ENCODE measurements at regions not wholly inside any gene's neighbourhood (a gene's known extent, or its start where the extent isn't known, plus 50 kb on each side); places are given as distances from the start of the nearest gene placed in this dataset.

DNA sequence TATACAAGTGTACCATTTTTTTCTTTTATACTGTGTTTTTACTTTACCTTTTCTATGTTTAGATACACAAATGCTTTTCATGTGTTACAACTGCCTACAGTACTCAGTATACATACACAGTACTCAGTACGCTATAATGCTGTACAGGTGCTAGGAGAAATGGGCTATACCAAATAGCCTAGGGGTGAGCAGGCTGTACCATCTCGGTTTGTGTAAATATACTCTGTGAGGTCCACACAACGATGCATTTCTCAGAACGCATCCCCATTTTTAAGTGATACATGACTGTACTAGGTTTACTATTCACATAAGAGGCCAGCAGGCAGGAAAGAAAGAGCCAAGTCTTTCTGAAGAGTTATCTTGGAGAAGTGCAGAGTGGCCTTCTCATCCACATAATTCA is 426.4 kb upstream of the MTPN start:
- Histone ChIP-seq H3K27me3 (ENCODE audit: control insufficient read depth in 4 of 4, insufficient read depth in 4 of 4, low read length in 3 of 4) (peaks cover 0 to 7% (median 0%) of the 10 kb centered on the region in 4 donors), H3K4me1 (ENCODE audit: control insufficient read depth in 4 of 4, insufficient read depth in 4 of 4, low read length in 3 of 4) (no peaks in the 10 kb centered on the region), H3K36me3 (ENCODE audit: control insufficient read depth in 4 of 4, insufficient read depth in 3 of 4, low read depth in 1 of 4, low read length in 3 of 4) (no peaks in the 10 kb centered on the region), H3K9ac (ENCODE audit: low read depth in 1 of 2, low read length in 2 of 2) (no peak overlapping the region), H3K27ac (ENCODE audit: low read depth in 1 of 2, low read length in 2 of 2) (no peak overlapping the region), H3K4me3 (ENCODE audit: low read depth in 1 of 3, low read length in 3 of 3) (no peak overlapping the region), H3K9me3 (ENCODE audit: control insufficient read depth in 4 of 4, low read length in 3 of 4) (no peaks in the 10 kb centered on the region)
- WGBS, result 77% methylated on average over 4 of the region's 4 CpGs
- DNase-seq (ENCODE audit: low spot score), result no peak
- TF ChIP-seq, protein P1, sequence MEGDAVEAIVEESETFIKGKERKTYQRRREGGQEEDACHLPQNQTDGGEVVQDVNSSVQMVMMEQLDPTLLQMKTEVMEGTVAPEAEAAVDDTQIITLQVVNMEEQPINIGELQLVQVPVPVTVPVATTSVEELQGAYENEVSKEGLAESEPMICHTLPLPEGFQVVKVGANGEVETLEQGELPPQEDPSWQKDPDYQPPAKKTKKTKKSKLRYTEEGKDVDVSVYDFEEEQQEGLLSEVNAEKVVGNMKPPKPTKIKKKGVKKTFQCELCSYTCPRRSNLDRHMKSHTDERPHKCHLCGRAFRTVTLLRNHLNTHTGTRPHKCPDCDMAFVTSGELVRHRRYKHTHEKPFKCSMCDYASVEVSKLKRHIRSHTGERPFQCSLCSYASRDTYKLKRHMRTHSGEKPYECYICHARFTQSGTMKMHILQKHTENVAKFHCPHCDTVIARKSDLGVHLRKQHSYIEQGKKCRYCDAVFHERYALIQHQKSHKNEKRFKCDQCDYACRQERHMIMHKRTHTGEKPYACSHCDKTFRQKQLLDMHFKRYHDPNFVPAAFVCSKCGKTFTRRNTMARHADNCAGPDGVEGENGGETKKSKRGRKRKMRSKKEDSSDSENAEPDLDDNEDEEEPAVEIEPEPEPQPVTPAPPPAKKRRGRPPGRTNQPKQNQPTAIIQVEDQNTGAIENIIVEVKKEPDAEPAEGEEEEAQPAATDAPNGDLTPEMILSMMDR (IDR thresholded peaks at IDR 0.05; ENCODE audit: low read depth, low read length, missing input control), result no peak
- no peak for TF ChIP-seq HNF4G (IDR thresholded peaks at IDR 0.05)
- TF ChIP-seq, protein P2, sequence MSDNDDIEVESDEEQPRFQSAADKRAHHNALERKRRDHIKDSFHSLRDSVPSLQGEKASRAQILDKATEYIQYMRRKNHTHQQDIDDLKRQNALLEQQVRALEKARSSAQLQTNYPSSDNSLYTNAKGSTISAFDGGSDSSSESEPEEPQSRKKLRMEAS (IDR thresholded peaks at IDR 0.05), result no peak
- TF ChIP-seq, protein P3, sequence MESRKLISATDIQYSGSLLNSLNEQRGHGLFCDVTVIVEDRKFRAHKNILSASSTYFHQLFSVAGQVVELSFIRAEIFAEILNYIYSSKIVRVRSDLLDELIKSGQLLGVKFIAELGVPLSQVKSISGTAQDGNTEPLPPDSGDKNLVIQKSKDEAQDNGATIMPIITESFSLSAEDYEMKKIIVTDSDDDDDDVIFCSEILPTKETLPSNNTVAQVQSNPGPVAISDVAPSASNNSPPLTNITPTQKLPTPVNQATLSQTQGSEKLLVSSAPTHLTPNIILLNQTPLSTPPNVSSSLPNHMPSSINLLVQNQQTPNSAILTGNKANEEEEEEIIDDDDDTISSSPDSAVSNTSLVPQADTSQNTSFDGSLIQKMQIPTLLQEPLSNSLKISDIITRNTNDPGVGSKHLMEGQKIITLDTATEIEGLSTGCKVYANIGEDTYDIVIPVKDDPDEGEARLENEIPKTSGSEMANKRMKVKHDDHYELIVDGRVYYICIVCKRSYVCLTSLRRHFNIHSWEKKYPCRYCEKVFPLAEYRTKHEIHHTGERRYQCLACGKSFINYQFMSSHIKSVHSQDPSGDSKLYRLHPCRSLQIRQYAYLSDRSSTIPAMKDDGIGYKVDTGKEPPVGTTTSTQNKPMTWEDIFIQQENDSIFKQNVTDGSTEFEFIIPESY (IDR thresholded peaks at IDR 0.05), result no peak
- no peak for TF ChIP-seq EGR1 (IDR thresholded peaks at IDR 0.05; ENCODE audit: low read depth in 2 of 2)
- no peak for TF ChIP-seq RAD21 (IDR thresholded peaks at IDR 0.05)
- no peak for TF ChIP-seq RXRA (IDR thresholded peaks at IDR 0.05)
- no peak for TF ChIP-seq FOXA1 (IDR thresholded peaks at IDR 0.05)
- no peak for TF ChIP-seq YY1 (IDR thresholded peaks at IDR 0.05)
- no peak for TF ChIP-seq NR2F2 (IDR thresholded peaks at IDR 0.05)
- no peak for TF ChIP-seq FOXA2 (IDR thresholded peaks at IDR 0.05)
- no peak for TF ChIP-seq GABPA (IDR thresholded peaks at IDR 0.05 in 1 of 2, conservative IDR thresholded peaks at IDR 0.05 in 1 of 2)
- no peak for TF ChIP-seq JUND (IDR thresholded peaks at IDR 0.05)
- TF ChIP-seq TAF1 (conservative IDR thresholded peaks at IDR 0.05), result no peak
- TF ChIP-seq SP1 (IDR thresholded peaks at IDR 0.05), result no peak

DNA sequence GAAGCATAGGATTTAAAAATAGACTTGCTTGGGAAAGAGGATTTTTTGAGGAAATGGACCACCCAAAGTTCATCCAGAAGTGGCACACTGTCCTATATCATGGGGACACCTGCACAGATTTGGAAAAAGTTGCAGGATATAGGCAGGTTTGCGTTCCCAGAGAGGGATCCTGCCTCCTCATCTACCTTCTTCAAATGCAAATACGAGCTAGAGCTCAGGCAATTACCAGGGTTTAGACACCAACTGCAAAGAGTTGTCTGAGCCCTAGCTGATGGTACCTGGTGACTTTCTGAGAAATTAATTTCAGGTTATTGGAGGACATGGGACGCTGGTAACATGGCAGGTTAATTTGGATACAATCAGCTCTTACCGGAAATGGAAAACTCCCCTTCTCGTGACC is 423.7 kb upstream of the MTPN start:
- Histone ChIP-seq H3K36me3 (ENCODE audit: control insufficient read depth in 4 of 4, insufficient read depth in 3 of 4, low read depth in 1 of 4, low read length in 3 of 4) (no peaks in the 10 kb centered on the region), H3K27me3 (ENCODE audit: control insufficient read depth in 4 of 4, insufficient read depth in 4 of 4, low read length in 3 of 4) (peaks cover 0 to 4% (median 0%) of the 10 kb centered on the region in 4 donors), H3K4me3 (ENCODE audit: low read depth in 1 of 3, low read length in 3 of 3) (no peak overlapping the region), H3K4me1 (ENCODE audit: control insufficient read depth in 4 of 4, insufficient read depth in 4 of 4, low read length in 3 of 4) (no peaks in the 10 kb centered on the region), H3K9me3 (ENCODE audit: control insufficient read depth in 4 of 4, low read length in 3 of 4) (no peaks in the 10 kb centered on the region), H3K27ac (ENCODE audit: low read depth in 1 of 2, low read length in 2 of 2) (no peak overlapping the region), H3K9ac (ENCODE audit: low read depth in 1 of 2, low read length in 2 of 2) (no peak overlapping the region)
- DNase-seq (ENCODE audit: low spot score), result no peak
- WGBS, result 69% methylated on average over 5 of the region's 5 CpGs
- TF ChIP-seq GABPA (IDR thresholded peaks at IDR 0.05 in 1 of 2, conservative IDR thresholded peaks at IDR 0.05 in 1 of 2), result no peak
- no peak for TF ChIP-seq SP1 (IDR thresholded peaks at IDR 0.05)
- TF ChIP-seq, protein P4, sequence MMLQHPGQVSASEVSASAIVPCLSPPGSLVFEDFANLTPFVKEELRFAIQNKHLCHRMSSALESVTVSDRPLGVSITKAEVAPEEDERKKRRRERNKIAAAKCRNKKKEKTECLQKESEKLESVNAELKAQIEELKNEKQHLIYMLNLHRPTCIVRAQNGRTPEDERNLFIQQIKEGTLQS (IDR thresholded peaks at IDR 0.05), result no peak
- TF ChIP-seq EGR1 (IDR thresholded peaks at IDR 0.05; ENCODE audit: low read depth in 2 of 2), result no peak
- no peak for TF ChIP-seq FOXA2 (IDR thresholded peaks at IDR 0.05)
- TF ChIP-seq, protein P1 (IDR thresholded peaks at IDR 0.05; ENCODE audit: low read depth, low read length, missing input control), result no peak

Measured in liver (tissue), 8 donors.